ENCODE measurements at regions not wholly inside any gene's neighbourhood (a gene's known extent, or its start where the extent isn't known, plus 50 kb on each side); places are given as distances from the start of the nearest gene placed in this dataset.

GRCh38 chr2:190791976-190792575, 88.5 kb upstream of the GLS start:
- TF ChIP-seq CTCF (conservative IDR thresholded peaks at IDR 0.05 in 1 of 2, IDR thresholded peaks at IDR 0.05 in 1 of 2; ENCODE audit: extremely low read depth in 1 of 2, insufficient read depth in 1 of 2, low read depth in 1 of 2, low read length in 2 of 2) (no peak), EZH2 (IDR thresholded peaks at IDR 0.05; ENCODE audit: borderline replicate concordance, low read length) (no peak)
